HEK293 (cell line): ENCODE measurements at regions not wholly inside any gene's neighbourhood (a gene's known extent, or its start where the extent isn't known, plus 50 kb on each side); places are given as distances from the start of the nearest gene placed in this dataset.

Experiments used
- CTCF ChIA-PET: fragments of 350-600 bp; formaldehyde crosslinking; extraction: SDS; loops from one replicate; lab custom pipeline; 2021; ENCODE audit warnings: antibody characterized with exemption; lab: Yijun Ruan, JAX
- POLR2A ChIA-PET: fragments of 300-600 bp; formaldehyde crosslinking; extraction: SDS; loops from one replicate; lab custom pipeline; 2020; ENCODE audit warnings: antibody characterized with exemption, inconsistent platforms; lab: Yijun Ruan, JAX
- H3K27ac ChIP-seq: fragments of 200-500 bp; sonication (Bioruptor generic); 2 replicates; pipeline ENCODE4 v1.5.1; 2014; ENCODE audit warnings: low read depth, low read length, control low read depth, inconsistent platforms; ENCODE audit errors: extremely low read depth
- H3K36me3 ChIP-seq, 2 experiments: fragments of 200-500 bp in 1 of 2; sonication (Bioruptor generic) in 1 of 2; 1 replicate in 1 of 2; 2 replicates in 1 of 2; pipeline ENCODE4 v1.5.1; 2014 to 2017; ENCODE audit warnings: inconsistent platforms in 2 of 2, low read length in 2 of 2; ENCODE audit not compliant: control insufficient read depth in 2 of 2, insufficient read depth in 1 of 2
- H3K4me1 ChIP-seq: fragments of 200-500 bp; sonication (Bioruptor generic); 2 replicates; pipeline ENCODE4 v1.5.1; 2014; ENCODE audit warnings: mild to moderate bottlenecking, low read length, inconsistent platforms; ENCODE audit not compliant: control insufficient read depth, insufficient read depth
- H3K4me3 ChIP-seq: 2 replicates; pipeline ENCODE4 v1.5.1; 2011; ENCODE audit warnings: low read depth, mild to moderate bottlenecking, control low read depth, low read length, moderate library complexity
- H3K9me3 ChIP-seq: fragments of 200-500 bp; sonication (Bioruptor generic); 2 replicates; pipeline ENCODE4 v1.5.1; 2014; ENCODE audit warnings: low read depth, low read length, inconsistent platforms; ENCODE audit not compliant: control insufficient read depth, insufficient read depth
- MEIS1 ChIP-seq: sonication (generic); formaldehyde crosslinking; IDR thresholded peaks from 2 replicates; pipeline ENCODE4 v1.8.1; 2022; ENCODE audit warnings: missing genetic modification reagents, mild to moderate bottlenecking, borderline replicate concordance
- PBX3 ChIP-seq: sonication (generic); formaldehyde crosslinking; IDR thresholded peaks from 2 replicates; pipeline ENCODE4 v1.8.1; 2022; ENCODE audit warnings: mild to moderate bottlenecking, moderate library complexity, missing genetic modification reagents
- PRDM10 ChIP-seq: fragments of 450-650 bp; formaldehyde crosslinking; IDR thresholded peaks from 2 replicates; pipeline ENCODE4 v1.5.1; 2016; ENCODE audit warnings: missing biosample characterization, missing genetic modification characterization
- REPIN1 ChIP-seq: fragments of 450-650 bp; formaldehyde crosslinking; IDR thresholded peaks from 2 replicates; pipeline ENCODE4 v1.5.1; 2017; ENCODE audit warnings: missing biosample characterization, missing genetic modification characterization, low read depth
- SCRT1 ChIP-seq: fragments of 450-650 bp; formaldehyde crosslinking; IDR thresholded peaks from 2 replicates; pipeline ENCODE4 v1.5.1; 2016; ENCODE audit warnings: missing biosample characterization, missing genetic modification characterization, borderline replicate concordance
- SP2 ChIP-seq: fragments of 450-650 bp; formaldehyde crosslinking; IDR thresholded peaks from 2 replicates; pipeline ENCODE4 v1.5.1; 2016; ENCODE audit warnings: missing biosample characterization, missing genetic modification characterization
- ZBTB17 ChIP-seq: fragments of 450-650 bp; formaldehyde crosslinking; IDR thresholded peaks from 2 replicates; pipeline ENCODE4 v1.5.1; 2016; ENCODE audit warnings: missing biosample characterization, missing genetic modification characterization
- ZBTB21 ChIP-seq: fragments of 450-650 bp; formaldehyde crosslinking; IDR thresholded peaks from 2 replicates; pipeline ENCODE4 v1.5.1; 2017; ENCODE audit warnings: missing biosample characterization, missing genetic modification characterization
- ZIC2 ChIP-seq: fragments of 450-650 bp; formaldehyde crosslinking; IDR thresholded peaks from 2 replicates; pipeline ENCODE4 v1.5.1; 2016; ENCODE audit warnings: missing biosample characterization, missing genetic modification characterization
- ZNF133 ChIP-seq: fragments of 450-650 bp; formaldehyde crosslinking; IDR thresholded peaks from 2 replicates; pipeline ENCODE4 v1.5.1; 2016; ENCODE audit warnings: missing biosample characterization, missing genetic modification characterization
- ZNF19 ChIP-seq: fragments of 450-650 bp; formaldehyde crosslinking; IDR thresholded peaks from 2 replicates; pipeline ENCODE4; 2016; ENCODE audit warnings: missing biosample characterization, missing genetic modification characterization, low read depth
- ZNF311 ChIP-seq: fragments of 450-650 bp; formaldehyde crosslinking; IDR thresholded peaks from 2 replicates; pipeline ENCODE4 v1.5.1; 2017; ENCODE audit warnings: missing biosample characterization, missing genetic modification characterization, borderline replicate concordance
- ZNF335 ChIP-seq: fragments of 450-650 bp; formaldehyde crosslinking; conservative IDR thresholded peaks from 2 replicates; pipeline ENCODE4 v1.5.1; 2016; ENCODE audit warnings: missing biosample characterization, missing genetic modification characterization
- ZNF350 ChIP-seq: fragments of 450-650 bp; formaldehyde crosslinking; IDR thresholded peaks from 2 replicates; pipeline ENCODE4 v1.5.0; 2017; ENCODE audit warnings: missing biosample characterization, mild to moderate bottlenecking, missing genetic modification characterization
- ZNF501 ChIP-seq: fragments of 450-650 bp; formaldehyde crosslinking; IDR thresholded peaks from 2 replicates; pipeline ENCODE4 v1.5.1; 2016; ENCODE audit warnings: missing biosample characterization, missing genetic modification characterization
- ZNF513 ChIP-seq: fragments of 450-650 bp; IDR thresholded peaks from 2 replicates; pipeline ENCODE4 v1.5.1; 2018; ENCODE audit warnings: missing biosample characterization, missing genetic modification characterization
- ZNF624 ChIP-seq: fragments of 450-650 bp; formaldehyde crosslinking; IDR thresholded peaks from 2 replicates; pipeline ENCODE4 v1.5.1; 2017; ENCODE audit warnings: missing biosample characterization, missing genetic modification characterization
- ZNF747 ChIP-seq: fragments of 450-650 bp; formaldehyde crosslinking; IDR thresholded peaks from 2 replicates; pipeline ENCODE4 v1.5.1; 2016; ENCODE audit warnings: missing biosample characterization, missing genetic modification characterization
- ZNF76 ChIP-seq: fragments of 450-650 bp; formaldehyde crosslinking; IDR thresholded peaks from 2 replicates; pipeline ENCODE4; 2016; ENCODE audit warnings: low read depth, missing biosample characterization, missing genetic modification characterization, borderline replicate concordance
- ZNF792 ChIP-seq: fragments of 450-650 bp; formaldehyde crosslinking; IDR thresholded peaks from 2 replicates; pipeline ENCODE4 v1.5.1; 2016; ENCODE audit warnings: missing biosample characterization, missing genetic modification characterization
- ZSCAN5A ChIP-seq: fragments of 450-650 bp; formaldehyde crosslinking; IDR thresholded peaks from 2 replicates; pipeline ENCODE4 v1.5.1; 2016; ENCODE audit warnings: missing biosample characterization, missing genetic modification characterization

GRCh38 chr7:47651355-47652317 is 69.7 kb upstream of the TNS3 start:
- no peaks in the 10 kb centered on the region for H3K4me1 ChIP-seq
- TF ChIP-seq ZNF792 (tag by site-specific recombination) (no peak), PRDM10 (tag by site-specific recombination) (no peak), SP2 (tag by site-specific recombination) (no peak), ZNF311 (no peak), SCRT1 (tag by site-specific recombination) (no peak)
- H3K36me3 ChIP-seq: no peaks in the 10 kb centered on the region
- H3K9me3 ChIP-seq: no peaks in the 10 kb centered on the region
- POLR2A ChIA-PET: no interaction called here
- no peak overlapping the region for H3K27ac ChIP-seq
- H3K4me3 ChIP-seq: no peak overlapping the region
- CTCF ChIA-PET: no interaction called here

GRCh38 chr7:47649919-47650318 is 68.0 kb upstream of the TNS3 start:
- ChIA-PET CTCF (no interaction called here), POLR2A (no interaction called here)
- H3K36me3 ChIP-seq: no peaks in the 10 kb centered on the region
- H3K4me3 ChIP-seq: no peak overlapping the region
- TF ChIP-seq ZSCAN5A (tag by site-specific recombination): no peak
- no peak for TF ChIP-seq ZNF133 (tag by site-specific recombination)
- TF ChIP-seq ZNF501 (tag by site-specific recombination): no peak
- no peak for TF ChIP-seq REPIN1 (tag by site-specific recombination)
- TF ChIP-seq PRDM10 (tag by site-specific recombination): no peak
- no peak for TF ChIP-seq MEIS1
- no peak for TF ChIP-seq ZNF76 (tag by site-specific recombination)
- no peak for TF ChIP-seq ZBTB21 (tag by site-specific recombination)
- no peak for TF ChIP-seq ZNF19
- no peak for TF ChIP-seq ZBTB17 (tag by site-specific recombination)
- TF ChIP-seq ZNF624 (tag by site-specific recombination): no peak
- no peak for TF ChIP-seq ZNF747 (tag by site-specific recombination)
- TF ChIP-seq ZNF335 (tag by site-specific recombination): no peak
- TF ChIP-seq ZNF350: no peak
- no peak for TF ChIP-seq SP2 (tag by site-specific recombination)
- TF ChIP-seq PBX3: no peak
- TF ChIP-seq ZNF513: no peak
- no peak for TF ChIP-seq ZIC2 (tag by site-specific recombination)
- TF ChIP-seq, all 188 proteins: peak for 0
- H3K4me1 ChIP-seq: no peaks in the 10 kb centered on the region
- no peaks in the 10 kb centered on the region for H3K9me3 ChIP-seq
- no peak overlapping the region for H3K27ac ChIP-seq
